HEK293 (cell line): ENCODE measurements at regions not wholly inside any gene's neighbourhood (a gene's known extent, or its start where the extent isn't known, plus 50 kb on each side); places are given as distances from the start of the nearest gene placed in this dataset.

Experiments used
- CTCF ChIA-PET: fragments of 350-600 bp; formaldehyde crosslinking; extraction: SDS; loops from one replicate; lab custom pipeline; 2021; ENCODE audit warnings: antibody characterized with exemption; lab: Yijun Ruan, JAX
- POLR2A ChIA-PET: fragments of 300-600 bp; formaldehyde crosslinking; extraction: SDS; loops from one replicate; lab custom pipeline; 2020; ENCODE audit warnings: antibody characterized with exemption, inconsistent platforms; lab: Yijun Ruan, JAX
- H3K27ac ChIP-seq: fragments of 200-500 bp; sonication (Bioruptor generic); 2 replicates; pipeline ENCODE4 v1.5.1; 2014; ENCODE audit warnings: low read depth, low read length, control low read depth, inconsistent platforms; ENCODE audit errors: extremely low read depth
- H3K36me3 ChIP-seq, 2 experiments: fragments of 200-500 bp in 1 of 2; sonication (Bioruptor generic) in 1 of 2; 1 replicate in 1 of 2; 2 replicates in 1 of 2; pipeline ENCODE4 v1.5.1; 2014 to 2017; ENCODE audit warnings: inconsistent platforms in 2 of 2, low read length in 2 of 2; ENCODE audit not compliant: control insufficient read depth in 2 of 2, insufficient read depth in 1 of 2
- H3K4me1 ChIP-seq: fragments of 200-500 bp; sonication (Bioruptor generic); 2 replicates; pipeline ENCODE4 v1.5.1; 2014; ENCODE audit warnings: mild to moderate bottlenecking, low read length, inconsistent platforms; ENCODE audit not compliant: control insufficient read depth, insufficient read depth
- H3K4me3 ChIP-seq: 2 replicates; pipeline ENCODE4 v1.5.1; 2011; ENCODE audit warnings: low read depth, mild to moderate bottlenecking, control low read depth, low read length, moderate library complexity
- H3K9me3 ChIP-seq: fragments of 200-500 bp; sonication (Bioruptor generic); 2 replicates; pipeline ENCODE4 v1.5.1; 2014; ENCODE audit warnings: low read depth, low read length, inconsistent platforms; ENCODE audit not compliant: control insufficient read depth, insufficient read depth
- EGR2 ChIP-seq: fragments of 450-650 bp; formaldehyde crosslinking; IDR thresholded peaks from 2 replicates; pipeline ENCODE4 v1.5.1; 2016; ENCODE audit warnings: low read depth, missing biosample characterization, missing genetic modification characterization
- HOXD13 ChIP-seq: sonication (generic); formaldehyde crosslinking; IDR thresholded peaks from 2 replicates; pipeline ENCODE4 v1.8.0; 2022; ENCODE audit warnings: missing genetic modification reagents, borderline replicate concordance
- SETDB1 ChIP-seq: IDR thresholded peaks from one replicate; pipeline ENCODE4 v1.6.1; 2017; ENCODE audit warnings: mild to moderate bottlenecking, low read length, moderate library complexity, mixed read lengths; ENCODE audit not compliant: insufficient read length
- SP3 ChIP-seq: fragments of 450-650 bp; formaldehyde crosslinking; IDR thresholded peaks from 2 replicates; pipeline ENCODE4 v1.5.1; 2016; ENCODE audit warnings: missing biosample characterization, missing genetic modification characterization
- ZBTB10 ChIP-seq: fragments of 450-650 bp; formaldehyde crosslinking; IDR thresholded peaks from 2 replicates; pipeline ENCODE4 v1.5.1; 2016; ENCODE audit warnings: missing biosample characterization, missing genetic modification characterization
- ZNF138 ChIP-seq: fragments of 450-650 bp; formaldehyde crosslinking; IDR thresholded peaks from 2 replicates; pipeline ENCODE4 v1.5.1; 2016; ENCODE audit warnings: missing biosample characterization, missing genetic modification characterization, borderline replicate concordance
- ZNF184 ChIP-seq: fragments of 450-650 bp; IDR thresholded peaks from 2 replicates; pipeline ENCODE4 v1.5.1; 2018; ENCODE audit warnings: missing biosample characterization, mild to moderate bottlenecking, missing genetic modification characterization
- ZNF202 ChIP-seq: fragments of 450-650 bp; formaldehyde crosslinking; IDR thresholded peaks from 2 replicates; pipeline ENCODE4 v1.5.1; 2016; ENCODE audit warnings: missing biosample characterization, missing genetic modification characterization, borderline replicate concordance
- ZNF23 ChIP-seq: fragments of 450-650 bp; formaldehyde crosslinking; IDR thresholded peaks from 2 replicates; pipeline ENCODE4 v1.5.1; 2016; ENCODE audit warnings: missing biosample characterization, missing genetic modification characterization, borderline replicate concordance
- ZNF248 ChIP-seq: fragments of 450-650 bp; formaldehyde crosslinking; IDR thresholded peaks from 2 replicates; pipeline ENCODE4 v1.5.1; 2017; ENCODE audit warnings: missing biosample characterization, missing genetic modification characterization
- ZNF292 ChIP-seq: fragments of 450-650 bp; formaldehyde crosslinking; IDR thresholded peaks from 2 replicates; pipeline ENCODE4 v1.5.1; 2016; ENCODE audit warnings: low read depth, missing biosample characterization, missing genetic modification characterization, borderline replicate concordance
- ZNF354C ChIP-seq: fragments of 450-650 bp; formaldehyde crosslinking; IDR thresholded peaks from 2 replicates; pipeline ENCODE4 v1.5.1; 2016; ENCODE audit warnings: missing biosample characterization, missing genetic modification characterization, low read depth, borderline replicate concordance
- ZNF548 ChIP-seq: fragments of 450-650 bp; formaldehyde crosslinking; IDR thresholded peaks from 2 replicates; pipeline ENCODE4 v1.5.1; 2016; ENCODE audit warnings: missing biosample characterization, missing genetic modification characterization
- ZNF621 ChIP-seq: fragments of 450-650 bp; formaldehyde crosslinking; IDR thresholded peaks from 2 replicates; pipeline ENCODE4 v1.5.1; 2017; ENCODE audit warnings: missing biosample characterization, missing genetic modification characterization
- ZNF701 ChIP-seq: fragments of 450-650 bp; formaldehyde crosslinking; IDR thresholded peaks from 2 replicates; pipeline ENCODE4 v1.5.1; 2016; ENCODE audit warnings: missing biosample characterization, missing genetic modification characterization
- ZSCAN16 ChIP-seq: fragments of 450-650 bp; formaldehyde crosslinking; IDR thresholded peaks from 2 replicates; pipeline ENCODE4 v1.5.1; 2016; ENCODE audit warnings: missing biosample characterization, missing genetic modification characterization
- TF ChIP-seq, protein P1 (sequence below): fragments of 450-650 bp; formaldehyde crosslinking; IDR thresholded peaks from 2 replicates; pipeline ENCODE4 v1.5.1; 2016; ENCODE audit warnings: missing biosample characterization, missing genetic modification characterization, borderline replicate concordance

DNA sequence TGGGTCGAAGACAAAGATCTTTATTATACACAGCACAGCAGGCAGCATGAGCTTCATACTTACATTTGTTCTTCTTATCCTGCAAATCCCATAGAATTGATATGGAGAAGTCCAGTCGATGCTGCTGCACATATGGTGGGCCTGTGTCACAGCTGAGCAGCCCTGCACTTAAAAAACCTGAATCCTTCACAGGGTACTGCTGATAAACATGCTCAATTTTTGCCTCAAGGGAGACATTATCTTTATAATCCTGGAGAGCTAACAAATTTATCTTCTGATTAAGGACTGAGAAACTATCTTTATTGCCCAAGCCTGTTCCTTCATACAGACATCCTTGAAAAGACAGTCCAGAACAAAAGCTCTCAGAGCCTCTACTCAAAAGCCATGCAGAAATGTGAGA, 434.4 kb upstream of the FAM47C start (continued):
- TF ChIP-seq ZNF292 (tag by site-specific recombination), result no peak
- TF ChIP-seq HOXD13 (CRISPR knock-in tag), result no peak
- no peak for TF ChIP-seq ZNF23
- no peak for TF ChIP-seq SP3 (tag by site-specific recombination)

- TF ChIP-seq SETDB1, result no peak
- no peak for TF ChIP-seq ZNF248 (tag by site-specific recombination)
- no peak for TF ChIP-seq ZNF202 (tag by site-specific recombination)
- no peak for TF ChIP-seq ZNF548 (tag by site-specific recombination)
- TF ChIP-seq EGR2 (tag by site-specific recombination), result no peak
- TF ChIP-seq, protein P1, sequence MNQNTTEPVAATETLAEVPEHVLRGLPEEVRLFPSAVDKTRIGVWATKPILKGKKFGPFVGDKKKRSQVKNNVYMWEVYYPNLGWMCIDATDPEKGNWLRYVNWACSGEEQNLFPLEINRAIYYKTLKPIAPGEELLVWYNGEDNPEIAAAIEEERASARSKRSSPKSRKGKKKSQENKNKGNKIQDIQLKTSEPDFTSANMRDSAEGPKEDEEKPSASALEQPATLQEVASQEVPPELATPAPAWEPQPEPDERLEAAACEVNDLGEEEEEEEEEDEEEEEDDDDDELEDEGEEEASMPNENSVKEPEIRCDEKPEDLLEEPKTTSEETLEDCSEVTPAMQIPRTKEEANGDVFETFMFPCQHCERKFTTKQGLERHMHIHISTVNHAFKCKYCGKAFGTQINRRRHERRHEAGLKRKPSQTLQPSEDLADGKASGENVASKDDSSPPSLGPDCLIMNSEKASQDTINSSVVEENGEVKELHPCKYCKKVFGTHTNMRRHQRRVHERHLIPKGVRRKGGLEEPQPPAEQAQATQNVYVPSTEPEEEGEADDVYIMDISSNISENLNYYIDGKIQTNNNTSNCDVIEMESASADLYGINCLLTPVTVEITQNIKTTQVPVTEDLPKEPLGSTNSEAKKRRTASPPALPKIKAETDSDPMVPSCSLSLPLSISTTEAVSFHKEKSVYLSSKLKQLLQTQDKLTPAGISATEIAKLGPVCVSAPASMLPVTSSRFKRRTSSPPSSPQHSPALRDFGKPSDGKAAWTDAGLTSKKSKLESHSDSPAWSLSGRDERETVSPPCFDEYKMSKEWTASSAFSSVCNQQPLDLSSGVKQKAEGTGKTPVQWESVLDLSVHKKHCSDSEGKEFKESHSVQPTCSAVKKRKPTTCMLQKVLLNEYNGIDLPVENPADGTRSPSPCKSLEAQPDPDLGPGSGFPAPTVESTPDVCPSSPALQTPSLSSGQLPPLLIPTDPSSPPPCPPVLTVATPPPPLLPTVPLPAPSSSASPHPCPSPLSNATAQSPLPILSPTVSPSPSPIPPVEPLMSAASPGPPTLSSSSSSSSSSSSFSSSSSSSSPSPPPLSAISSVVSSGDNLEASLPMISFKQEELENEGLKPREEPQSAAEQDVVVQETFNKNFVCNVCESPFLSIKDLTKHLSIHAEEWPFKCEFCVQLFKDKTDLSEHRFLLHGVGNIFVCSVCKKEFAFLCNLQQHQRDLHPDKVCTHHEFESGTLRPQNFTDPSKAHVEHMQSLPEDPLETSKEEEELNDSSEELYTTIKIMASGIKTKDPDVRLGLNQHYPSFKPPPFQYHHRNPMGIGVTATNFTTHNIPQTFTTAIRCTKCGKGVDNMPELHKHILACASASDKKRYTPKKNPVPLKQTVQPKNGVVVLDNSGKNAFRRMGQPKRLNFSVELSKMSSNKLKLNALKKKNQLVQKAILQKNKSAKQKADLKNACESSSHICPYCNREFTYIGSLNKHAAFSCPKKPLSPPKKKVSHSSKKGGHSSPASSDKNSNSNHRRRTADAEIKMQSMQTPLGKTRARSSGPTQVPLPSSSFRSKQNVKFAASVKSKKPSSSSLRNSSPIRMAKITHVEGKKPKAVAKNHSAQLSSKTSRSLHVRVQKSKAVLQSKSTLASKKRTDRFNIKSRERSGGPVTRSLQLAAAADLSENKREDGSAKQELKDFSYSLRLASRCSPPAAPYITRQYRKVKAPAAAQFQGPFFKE (tag by site-specific recombination), result no peak
- no peak for TF ChIP-seq ZNF138
- ChIA-PET CTCF (no interaction called here), POLR2A (no interaction called here)
- Histone ChIP-seq H3K27ac (no peak overlapping the region), H3K9me3 (no peaks in the 10 kb centered on the region), H3K36me3 (no peaks in the 10 kb centered on the region), H3K4me3 (no peak overlapping the region), H3K4me1 (no peaks in the 10 kb centered on the region)
Observed at GRCh38 chrX:36575670-36576069, 432.5 kb upstream of the FAM47C start.

DNA sequence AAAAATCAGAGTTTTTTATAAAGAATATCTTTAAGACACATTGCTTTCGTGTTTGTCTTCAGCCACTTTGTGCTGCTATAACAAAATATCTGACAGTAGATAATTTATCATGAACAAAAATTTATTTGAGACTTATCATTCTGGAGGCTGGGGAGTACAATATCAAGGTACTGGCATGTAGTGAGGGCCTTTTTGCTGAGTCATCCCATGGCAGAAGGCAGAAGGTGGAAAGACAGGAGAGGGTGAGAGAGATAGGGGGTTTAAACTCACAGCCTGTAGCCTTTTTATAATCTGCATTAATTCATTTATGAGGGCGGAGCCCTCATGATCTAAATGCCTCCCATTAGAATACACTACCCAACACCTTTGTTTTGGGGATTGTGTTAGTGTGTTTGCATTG, 431.2 kb upstream of the FAM47C start:
- ChIA-PET CTCF (no interaction called here), POLR2A (no interaction called here)
- Histone ChIP-seq H3K4me3 (no peak overlapping the region), H3K4me1 (no peaks in the 10 kb centered on the region), H3K27ac (no peak overlapping the region), H3K36me3 (no peaks in the 10 kb centered on the region), H3K9me3 (no peaks in the 10 kb centered on the region)
- TF ChIP-seq ZNF184 (tag by site-specific recombination), result no peak
- no peak for TF ChIP-seq ZBTB10
- TF ChIP-seq ZNF701, result no peak
- no peak for TF ChIP-seq ZSCAN16 (tag by site-specific recombination)
- TF ChIP-seq ZNF354C (tag by site-specific recombination), result no peak
- TF ChIP-seq ZNF621 (tag by site-specific recombination), result no peak
- no peak for TF ChIP-seq SP3 (tag by site-specific recombination)
